ENCODE measurements at regions not wholly inside any gene's neighbourhood (a gene's known extent, or its start where the extent isn't known, plus 50 kb on each side); places are given as distances from the start of the nearest gene placed in this dataset.

DNA sequence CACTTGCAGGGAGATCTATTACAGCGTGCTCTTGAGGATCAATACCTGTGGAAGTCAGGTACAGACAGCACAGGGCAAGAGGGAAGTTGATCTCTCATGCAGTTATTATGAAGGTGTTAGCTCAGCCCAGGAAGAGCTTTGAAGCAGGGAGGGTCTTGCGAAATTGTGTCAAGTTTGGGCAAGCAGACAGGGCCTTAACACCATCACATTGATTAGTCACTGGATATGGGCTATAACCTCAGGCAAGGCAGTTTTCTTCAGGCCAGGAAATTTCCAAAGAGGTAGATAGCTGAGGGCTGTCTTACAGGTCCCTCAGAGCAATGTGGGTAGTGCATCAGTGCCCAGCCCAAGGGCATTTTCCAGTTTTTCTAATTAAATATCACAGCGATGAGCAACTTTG, 643.8 kb downstream of the DHX35 start (continued):
- TF ChIP-seq, protein P1, sequence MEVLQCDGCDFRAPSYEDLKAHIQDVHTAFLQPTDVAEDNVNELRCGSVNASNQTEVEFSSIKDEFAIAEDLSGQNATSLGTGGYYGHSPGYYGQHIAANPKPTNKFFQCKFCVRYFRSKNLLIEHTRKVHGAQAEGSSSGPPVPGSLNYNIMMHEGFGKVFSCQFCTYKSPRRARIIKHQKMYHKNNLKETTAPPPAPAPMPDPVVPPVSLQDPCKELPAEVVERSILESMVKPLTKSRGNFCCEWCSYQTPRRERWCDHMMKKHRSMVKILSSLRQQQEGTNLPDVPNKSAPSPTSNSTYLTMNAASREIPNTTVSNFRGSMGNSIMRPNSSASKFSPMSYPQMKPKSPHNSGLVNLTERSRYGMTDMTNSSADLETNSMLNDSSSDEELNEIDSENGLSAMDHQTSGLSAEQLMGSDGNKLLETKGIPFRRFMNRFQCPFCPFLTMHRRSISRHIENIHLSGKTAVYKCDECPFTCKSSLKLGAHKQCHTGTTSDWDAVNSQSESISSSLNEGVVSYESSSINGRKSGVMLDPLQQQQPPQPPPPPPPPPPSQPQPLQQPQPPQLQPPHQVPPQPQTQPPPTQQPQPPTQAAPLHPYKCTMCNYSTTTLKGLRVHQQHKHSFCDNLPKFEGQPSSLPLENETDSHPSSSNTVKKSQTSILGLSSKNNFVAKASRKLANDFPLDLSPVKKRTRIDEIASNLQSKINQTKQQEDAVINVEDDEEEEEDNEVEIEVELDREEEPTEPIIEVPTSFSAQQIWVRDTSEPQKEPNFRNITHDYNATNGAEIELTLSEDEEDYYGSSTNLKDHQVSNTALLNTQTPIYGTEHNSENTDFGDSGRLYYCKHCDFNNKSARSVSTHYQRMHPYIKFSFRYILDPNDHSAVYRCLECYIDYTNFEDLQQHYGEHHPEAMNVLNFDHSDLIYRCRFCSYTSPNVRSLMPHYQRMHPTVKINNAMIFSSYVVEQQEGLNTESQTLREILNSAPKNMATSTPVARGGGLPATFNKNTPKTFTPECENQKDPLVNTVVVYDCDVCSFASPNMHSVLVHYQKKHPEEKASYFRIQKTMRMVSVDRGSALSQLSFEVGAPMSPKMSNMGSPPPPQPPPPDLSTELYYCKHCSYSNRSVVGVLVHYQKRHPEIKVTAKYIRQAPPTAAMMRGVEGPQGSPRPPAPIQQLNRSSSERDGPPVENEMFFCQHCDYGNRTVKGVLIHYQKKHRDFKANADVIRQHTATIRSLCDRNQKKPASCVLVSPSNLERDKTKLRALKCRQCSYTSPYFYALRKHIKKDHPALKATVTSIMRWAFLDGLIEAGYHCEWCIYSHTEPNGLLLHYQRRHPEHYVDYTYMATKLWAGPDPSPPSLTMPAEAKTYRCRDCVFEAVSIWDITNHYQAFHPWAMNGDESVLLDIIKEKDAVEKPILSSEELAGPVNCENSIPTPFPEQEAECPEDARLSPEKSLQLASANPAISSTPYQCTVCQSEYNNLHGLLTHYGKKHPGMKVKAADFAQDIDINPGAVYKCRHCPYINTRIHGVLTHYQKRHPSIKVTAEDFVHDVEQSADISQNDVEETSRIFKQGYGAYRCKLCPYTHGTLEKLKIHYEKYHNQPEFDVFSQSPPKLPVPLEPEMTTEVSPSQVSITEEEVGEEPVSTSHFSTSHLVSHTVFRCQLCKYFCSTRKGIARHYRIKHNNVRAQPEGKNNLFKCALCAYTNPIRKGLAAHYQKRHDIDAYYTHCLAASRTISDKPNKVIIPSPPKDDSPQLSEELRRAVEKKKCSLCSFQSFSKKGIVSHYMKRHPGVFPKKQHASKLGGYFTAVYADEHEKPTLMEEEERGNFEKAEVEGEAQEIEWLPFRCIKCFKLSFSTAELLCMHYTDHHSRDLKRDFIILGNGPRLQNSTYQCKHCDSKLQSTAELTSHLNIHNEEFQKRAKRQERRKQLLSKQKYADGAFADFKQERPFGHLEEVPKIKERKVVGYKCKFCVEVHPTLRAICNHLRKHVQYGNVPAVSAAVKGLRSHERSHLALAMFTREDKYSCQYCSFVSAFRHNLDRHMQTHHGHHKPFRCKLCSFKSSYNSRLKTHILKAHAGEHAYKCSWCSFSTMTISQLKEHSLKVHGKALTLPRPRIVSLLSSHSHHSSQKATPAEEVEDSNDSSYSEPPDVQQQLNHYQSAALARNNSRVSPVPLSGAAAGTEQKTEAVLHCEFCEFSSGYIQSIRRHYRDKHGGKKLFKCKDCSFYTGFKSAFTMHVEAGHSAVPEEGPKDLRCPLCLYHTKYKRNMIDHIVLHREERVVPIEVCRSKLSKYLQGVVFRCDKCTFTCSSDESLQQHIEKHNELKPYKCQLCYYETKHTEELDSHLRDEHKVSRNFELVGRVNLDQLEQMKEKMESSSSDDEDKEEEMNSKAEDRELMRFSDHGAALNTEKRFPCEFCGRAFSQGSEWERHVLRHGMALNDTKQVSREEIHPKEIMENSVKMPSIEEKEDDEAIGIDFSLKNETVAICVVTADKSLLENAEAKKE (CRISPR knock-in tag; IDR thresholded peaks at IDR 0.05): no peak
- no peak for TF ChIP-seq NANOG (IDR thresholded peaks at IDR 0.05; ENCODE audit: borderline replicate concordance)

DNA sequence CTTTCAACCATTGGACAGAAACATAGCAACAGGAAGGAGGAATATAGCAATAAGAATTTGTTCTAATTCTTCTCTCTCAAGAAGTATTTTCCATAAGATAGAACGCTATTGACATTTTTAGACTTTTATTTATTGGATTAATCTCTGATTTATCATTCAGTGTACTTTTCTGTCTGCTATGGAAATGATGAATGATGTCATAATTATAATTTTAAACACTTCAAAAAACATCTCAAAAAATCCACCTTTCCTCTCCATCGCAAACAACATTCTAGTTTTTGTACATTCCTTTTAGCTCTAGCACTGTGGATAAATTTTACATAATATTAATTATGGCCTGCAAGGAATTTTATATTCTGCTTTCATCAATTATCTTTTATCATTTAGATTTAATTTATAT, 643.2 kb downstream of the DHX35 start:
- peaks cover 9% of the 10 kb centered on the region; the same call in 1 of the 2 replicates for H3K9me2 ChIP-seq (ENCODE audit: insufficient read depth)
- H2AFZ ChIP-seq: no peak overlapping the region
- H3K27me3 Mint-ChIP-seq (ENCODE audit: insufficient read depth, low read depth, poor library complexity): peaks cover 2% of the 10 kb centered on the region
- H3K4me3 ChIP-seq: no peak overlapping the region
- peaks cover 6% of the 10 kb centered on the region for H3K4me1 ChIP-seq (ENCODE audit: insufficient read depth)
- no peak overlapping the region for H3K27ac Mint-ChIP-seq
- no peaks in the 10 kb centered on the region for H3F3A ChIP-seq (replicated peaks; ENCODE audit: low read depth)
- no peak overlapping the region for H3K4me2 ChIP-seq
- no peaks in the 10 kb centered on the region for H3K36me3 ChIP-seq (ENCODE audit: insufficient read depth)
- ATAC-seq (no peak), DNase-seq (ENCODE audit: low spot score) (no peak)
- no peaks in the 10 kb centered on the region for H4K20me1 ChIP-seq (replicated peaks; ENCODE audit: insufficient read depth)
- H3K27ac ChIP-seq (ENCODE audit: low read depth): no peak overlapping the region
- H3K9me3 Mint-ChIP-seq: peaks cover 16% of the 10 kb centered on the region
- no peaks in the 10 kb centered on the region for H3K79me2 ChIP-seq (replicated peaks; ENCODE audit: insufficient read depth)
- H3K27me3 ChIP-seq (ENCODE audit: insufficient read depth): no peaks in the 10 kb centered on the region
- H3K4me3 Mint-ChIP-seq: no peak overlapping the region
- H3K4me1 Mint-ChIP-seq: peaks cover 10% of the 10 kb centered on the region; the same call in 2 of the 3 replicates
- H3K36me3 Mint-ChIP-seq (ENCODE audit: low read depth): no peaks in the 10 kb centered on the region; the same call in 2 of the 3 replicates
- no peak for TF ChIP-seq NANOG (IDR thresholded peaks at IDR 0.05; ENCODE audit: borderline replicate concordance)
- TF ChIP-seq ZNF331 (CRISPR knock-in tag; IDR thresholded peaks at IDR 0.05; ENCODE audit: low read depth): no peak
- TF ChIP-seq, protein P2, sequence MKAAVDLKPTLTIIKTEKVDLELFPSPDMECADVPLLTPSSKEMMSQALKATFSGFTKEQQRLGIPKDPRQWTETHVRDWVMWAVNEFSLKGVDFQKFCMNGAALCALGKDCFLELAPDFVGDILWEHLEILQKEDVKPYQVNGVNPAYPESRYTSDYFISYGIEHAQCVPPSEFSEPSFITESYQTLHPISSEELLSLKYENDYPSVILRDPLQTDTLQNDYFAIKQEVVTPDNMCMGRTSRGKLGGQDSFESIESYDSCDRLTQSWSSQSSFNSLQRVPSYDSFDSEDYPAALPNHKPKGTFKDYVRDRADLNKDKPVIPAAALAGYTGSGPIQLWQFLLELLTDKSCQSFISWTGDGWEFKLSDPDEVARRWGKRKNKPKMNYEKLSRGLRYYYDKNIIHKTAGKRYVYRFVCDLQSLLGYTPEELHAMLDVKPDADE (IDR thresholded peaks at IDR 0.05): no peak
- TF ChIP-seq, protein P1 (CRISPR knock-in tag; IDR thresholded peaks at IDR 0.05): no peak
- no peak for TF ChIP-seq JUNB (IDR thresholded peaks at IDR 0.05; ENCODE audit: unreplicated experiment)
